GM12875 (cell line): ENCODE measurements at regions not wholly inside any gene's neighbourhood (a gene's known extent, or its start where the extent isn't known, plus 50 kb on each side); places are given as distances from the start of the nearest gene placed in this dataset.

ENCODE experiments used
- H3K4me3 ChIP-seq: one replicate; pipeline ENCODE4 v1.5.1; 2011; ENCODE audit warnings: low read depth, low read length, control low read depth
- TF ChIP-seq, protein P1 (sequence below): IDR thresholded peaks from 2 replicates; pipeline ENCODE4 v1.5.1; 2011; ENCODE audit warnings: low read depth, mild to moderate bottlenecking, control low read depth, inconsistent platforms, low read length, moderate library complexity, borderline replicate concordance; ENCODE audit not compliant: insufficient read depth

DNA sequence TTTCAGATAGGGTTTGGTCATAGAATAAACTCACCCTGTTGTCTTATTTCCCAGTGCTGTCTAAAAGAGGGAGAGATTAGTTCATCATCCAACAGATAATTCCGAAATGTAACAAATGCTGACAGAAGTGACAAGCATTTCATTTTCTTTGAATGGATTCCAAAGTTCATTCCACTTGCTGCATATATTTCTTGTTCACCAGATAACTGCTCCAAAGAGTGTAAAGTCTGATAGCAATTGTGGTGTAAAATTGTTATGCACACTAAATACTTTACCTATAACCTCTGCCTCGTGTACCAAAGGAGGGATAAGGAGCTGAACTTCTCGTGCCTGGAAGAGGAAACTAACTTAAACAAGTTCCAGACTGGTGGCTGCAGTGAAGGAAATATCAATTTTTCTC, 290.0 kb upstream of the ADAMTSL1 start:
- TF ChIP-seq, protein P1, sequence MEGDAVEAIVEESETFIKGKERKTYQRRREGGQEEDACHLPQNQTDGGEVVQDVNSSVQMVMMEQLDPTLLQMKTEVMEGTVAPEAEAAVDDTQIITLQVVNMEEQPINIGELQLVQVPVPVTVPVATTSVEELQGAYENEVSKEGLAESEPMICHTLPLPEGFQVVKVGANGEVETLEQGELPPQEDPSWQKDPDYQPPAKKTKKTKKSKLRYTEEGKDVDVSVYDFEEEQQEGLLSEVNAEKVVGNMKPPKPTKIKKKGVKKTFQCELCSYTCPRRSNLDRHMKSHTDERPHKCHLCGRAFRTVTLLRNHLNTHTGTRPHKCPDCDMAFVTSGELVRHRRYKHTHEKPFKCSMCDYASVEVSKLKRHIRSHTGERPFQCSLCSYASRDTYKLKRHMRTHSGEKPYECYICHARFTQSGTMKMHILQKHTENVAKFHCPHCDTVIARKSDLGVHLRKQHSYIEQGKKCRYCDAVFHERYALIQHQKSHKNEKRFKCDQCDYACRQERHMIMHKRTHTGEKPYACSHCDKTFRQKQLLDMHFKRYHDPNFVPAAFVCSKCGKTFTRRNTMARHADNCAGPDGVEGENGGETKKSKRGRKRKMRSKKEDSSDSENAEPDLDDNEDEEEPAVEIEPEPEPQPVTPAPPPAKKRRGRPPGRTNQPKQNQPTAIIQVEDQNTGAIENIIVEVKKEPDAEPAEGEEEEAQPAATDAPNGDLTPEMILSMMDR = no peak
- H3K4me3 ChIP-seq = no peak overlapping the region

DNA sequence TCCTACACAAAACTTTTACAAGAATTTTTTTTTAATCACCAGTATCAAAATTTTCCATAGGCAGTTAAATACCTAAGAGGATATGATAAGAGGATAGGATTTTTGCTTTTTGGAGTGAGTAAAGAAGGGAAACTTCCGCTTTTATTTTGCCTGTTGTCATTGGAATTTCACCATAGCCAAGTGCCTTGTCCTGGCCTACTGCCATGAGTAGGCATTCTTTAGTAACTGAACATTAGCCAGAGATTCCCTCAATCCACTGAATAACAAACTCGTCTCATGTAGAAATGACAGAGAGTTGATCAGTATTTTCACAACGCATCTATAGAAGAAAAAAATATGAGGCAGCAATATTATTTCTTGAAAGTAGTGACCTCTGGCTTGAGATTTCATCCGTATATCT, 289.6 kb upstream of the ADAMTSL1 start:
- H3K4me3 ChIP-seq = no peak overlapping the region
- TF ChIP-seq, protein P1 = no peak

GRCh38 chr9:18185196-18185595, 288.8 kb upstream of the ADAMTSL1 start:
- H3K4me3 ChIP-seq = no peak overlapping the region
- TF ChIP-seq, protein P1 = no peak

DNA sequence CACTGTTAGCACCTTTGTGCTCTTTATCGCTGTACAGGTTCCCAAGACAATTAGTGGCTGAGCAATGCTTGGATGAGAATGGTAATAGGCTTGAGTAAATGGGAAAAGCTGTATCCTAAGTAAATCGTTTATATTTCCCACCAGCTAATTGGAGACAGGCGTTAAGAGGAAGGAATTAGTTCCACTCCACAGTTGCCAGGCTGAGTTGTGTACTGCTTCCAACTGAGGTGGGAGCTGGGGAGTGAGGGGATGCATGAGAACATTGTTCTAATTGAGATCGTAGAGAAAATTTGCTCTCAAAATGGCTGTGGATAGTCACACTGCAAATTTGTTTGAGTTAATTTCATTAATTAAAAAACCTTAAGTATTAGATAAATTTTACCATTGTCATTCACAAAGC, 285.0 kb upstream of the ADAMTSL1 start:
- TF ChIP-seq, protein P1 = no peak
- H3K4me3 ChIP-seq = no peak overlapping the region

DNA sequence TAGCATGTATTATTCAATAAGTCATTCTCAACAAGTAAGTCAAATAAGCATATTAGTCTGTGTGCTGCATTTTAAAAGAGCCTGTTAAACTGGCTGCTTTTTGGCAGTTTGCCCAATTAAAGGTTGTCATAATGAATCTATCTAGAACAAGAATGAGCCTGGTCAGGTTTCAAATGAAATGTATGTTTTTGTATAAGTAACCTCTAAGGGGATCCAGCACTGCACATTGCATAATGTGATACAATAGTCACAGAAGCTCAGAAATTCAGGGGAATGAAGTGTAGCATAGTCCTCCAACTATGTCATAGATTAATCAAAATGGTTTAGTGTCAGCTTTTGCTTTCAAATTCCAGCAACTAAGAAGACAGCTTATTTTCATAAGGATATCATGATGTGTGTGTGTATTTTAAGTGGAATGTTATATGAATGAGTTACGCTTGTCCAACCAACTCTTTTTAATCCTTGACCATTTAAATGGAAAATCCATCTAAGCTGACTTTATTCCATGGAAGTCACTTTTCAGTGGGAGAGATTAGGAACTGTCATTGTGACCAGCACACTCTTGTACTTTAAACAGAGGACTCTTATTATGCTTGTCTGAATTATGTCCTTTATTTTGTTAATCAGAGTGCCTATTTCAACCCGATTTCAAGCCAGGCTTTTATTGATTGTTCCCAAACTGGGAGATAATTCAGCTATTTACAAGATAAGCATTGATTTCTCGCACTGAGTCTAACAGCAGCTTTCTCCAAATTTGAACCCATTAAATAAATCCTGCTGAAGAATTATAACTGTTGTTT, 283.9 kb upstream of the ADAMTSL1 start:
- no peak overlapping the region for H3K4me3 ChIP-seq
- TF ChIP-seq, protein P1 = no peak

DNA sequence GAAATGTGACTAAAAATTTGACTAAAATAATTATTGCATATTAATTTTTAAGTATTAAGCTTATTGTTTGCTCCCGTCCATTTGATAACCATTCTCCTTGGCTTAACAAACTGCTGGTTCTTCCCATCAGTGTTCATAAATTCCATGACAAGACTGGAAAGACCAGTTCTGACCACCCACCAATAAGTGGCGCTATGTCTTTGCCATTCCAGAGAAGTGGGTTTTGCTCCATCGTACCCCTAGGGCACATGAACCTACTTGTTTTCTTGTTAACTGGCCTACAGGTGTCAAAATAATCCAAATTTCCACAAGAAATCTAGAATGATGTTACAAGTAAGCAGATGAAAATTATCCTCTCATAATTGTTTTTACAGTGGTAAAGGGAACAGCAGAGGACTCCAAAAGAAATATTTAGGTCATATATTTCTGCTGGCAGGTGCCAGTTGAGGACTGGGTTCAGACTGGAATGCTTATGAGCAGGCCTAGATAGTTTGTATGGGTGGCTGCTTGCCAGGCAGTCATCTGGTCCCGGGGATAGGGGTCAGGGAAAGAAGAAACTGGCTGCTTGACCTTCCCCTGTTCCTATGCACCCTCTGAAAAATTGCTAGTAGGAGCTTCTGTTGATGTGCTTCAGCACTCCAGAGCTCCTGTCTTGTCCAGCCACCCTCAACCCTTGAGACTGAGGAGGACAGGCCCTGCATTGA, 283.1 kb upstream of the ADAMTSL1 start:
- TF ChIP-seq, protein P1 = no peak
- no peak overlapping the region for H3K4me3 ChIP-seq

DNA sequence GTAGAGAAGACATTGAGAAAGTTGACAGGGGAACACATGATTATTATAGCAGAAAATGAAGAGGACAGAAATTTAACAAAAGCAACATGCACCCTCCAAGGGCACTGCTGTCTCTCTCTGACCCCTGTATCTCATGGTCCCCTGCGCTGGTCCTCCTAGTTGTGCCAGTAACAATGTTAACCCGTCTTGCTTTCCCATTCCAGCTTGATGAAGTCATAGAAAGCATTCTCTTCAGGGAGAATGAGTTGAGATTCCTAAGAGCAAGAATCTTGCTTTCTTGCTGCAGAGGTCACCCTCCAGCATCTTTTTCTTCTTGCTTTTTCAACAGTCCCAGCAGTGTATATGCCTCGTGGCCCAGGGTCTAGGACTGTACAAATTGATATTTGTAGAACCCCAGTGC, 279.6 kb upstream of the ADAMTSL1 start:
- TF ChIP-seq, protein P1 = no peak
- H3K4me3 ChIP-seq = no peak overlapping the region
